Erythroblast (primary cell): ENCODE measurements at regions not wholly inside any gene's neighbourhood (a gene's known extent, or its start where the extent isn't known, plus 50 kb on each side); places are given as distances from the start of the nearest gene placed in this dataset.

Experiments used
- GATA1 ChIP-seq: IDR thresholded peaks from 2 replicates; pipeline ENCODE4 v1.6.1; 2011; ENCODE audit warnings: low read depth, mild to moderate bottlenecking, control low read depth, low read length, moderate library complexity
- POLR2A ChIP-seq: IDR thresholded peaks from 2 replicates; pipeline ENCODE4 v1.6.1; 2011; ENCODE audit warnings: mild to moderate bottlenecking, low read length

- no peak for TF ChIP-seq POLR2A
- TF ChIP-seq GATA1, result no peak
These were observed 191.6 kb upstream of the MOCS1 start for GRCh38 chr6:40125680-40126394.
